NCI-H774 (cell line): ENCODE measurements at regions not wholly inside any gene's neighbourhood (a gene's known extent, or its start where the extent isn't known, plus 50 kb on each side); places are given as distances from the start of the nearest gene placed in this dataset.

ENCODE experiments used
- DNase-seq: peaks from one replicate; lab custom pipeline; 2025; lab: John Stamatoyannopoulos, UW

DNA sequence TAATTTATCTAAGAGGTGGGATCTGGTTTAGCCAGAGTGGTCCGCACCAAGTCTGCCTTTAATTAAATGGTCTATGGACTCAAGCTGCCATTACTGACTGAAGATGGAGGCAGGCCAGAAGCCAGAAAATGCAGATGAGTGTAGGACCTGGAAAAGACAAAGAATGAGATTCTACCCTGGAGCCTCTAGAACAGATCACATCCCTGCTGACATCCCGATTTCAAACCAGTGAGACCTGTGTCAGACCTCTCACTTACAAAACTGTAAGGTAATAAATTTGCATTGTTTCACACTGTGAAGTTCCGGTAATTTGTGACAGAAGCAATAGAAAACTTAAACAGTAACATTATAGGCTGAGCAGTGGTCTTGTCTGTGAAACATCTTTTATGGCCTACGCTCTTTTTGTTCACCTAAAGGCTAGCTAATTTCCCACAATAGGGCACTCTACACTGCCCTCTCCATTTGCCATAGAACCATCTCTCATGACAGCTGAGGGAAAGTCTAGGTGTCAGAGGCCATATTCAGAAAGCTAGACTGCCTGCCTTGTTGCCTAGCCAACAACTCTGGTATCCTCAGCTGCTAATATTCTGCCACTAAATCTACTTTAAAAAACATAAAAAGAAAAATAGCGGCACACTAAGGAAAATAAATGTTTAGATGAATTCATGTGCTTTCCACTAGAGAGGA is 1396.2 kb upstream of the PIK3C3 start:
- no peak for DNase-seq

DNA sequence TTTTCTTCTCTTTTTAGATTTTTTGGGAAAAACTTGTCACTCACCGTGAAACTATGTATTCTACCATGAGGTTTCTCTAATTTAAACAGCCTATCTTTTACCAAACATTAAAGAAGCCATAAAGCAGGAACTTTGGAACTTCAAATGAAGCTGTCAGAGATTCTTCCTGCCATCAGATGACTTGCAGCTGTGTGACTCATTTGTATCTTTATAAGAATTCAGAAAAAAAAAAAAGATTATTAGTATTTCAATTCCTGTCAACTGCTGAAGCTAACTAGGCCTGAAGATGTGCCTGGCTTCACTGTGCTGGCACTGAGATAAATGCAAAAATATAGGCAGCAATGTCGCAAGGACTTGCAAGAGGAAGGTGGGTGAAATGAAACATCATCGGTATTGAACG is 1399.1 kb upstream of the PIK3C3 start:
- DNase-seq, result no peak

- no peak for DNase-seq
Observed at GRCh38 chr18:40553029-40553428, 1402.0 kb upstream of the PIK3C3 start.

DNA sequence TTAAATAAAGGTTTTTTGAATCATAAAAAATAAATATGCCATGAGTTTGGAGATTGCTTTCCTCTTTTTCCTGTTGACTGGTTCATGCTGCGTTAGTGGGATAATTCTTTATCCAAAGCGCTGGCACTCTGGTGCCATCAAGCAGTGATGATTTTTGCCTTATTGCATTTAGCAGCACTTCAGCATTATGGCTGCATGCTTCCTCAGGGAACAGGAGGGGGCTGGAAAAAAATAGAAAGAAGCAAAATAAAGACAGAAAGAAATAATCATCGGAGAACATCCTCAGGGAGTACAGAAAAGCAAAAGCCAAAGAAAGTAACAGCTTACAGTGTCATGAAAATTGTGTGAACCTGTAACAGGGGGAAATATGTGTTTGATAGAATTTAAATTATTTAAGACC is 1408.2 kb upstream of the PIK3C3 start:
- no peak for DNase-seq

DNA sequence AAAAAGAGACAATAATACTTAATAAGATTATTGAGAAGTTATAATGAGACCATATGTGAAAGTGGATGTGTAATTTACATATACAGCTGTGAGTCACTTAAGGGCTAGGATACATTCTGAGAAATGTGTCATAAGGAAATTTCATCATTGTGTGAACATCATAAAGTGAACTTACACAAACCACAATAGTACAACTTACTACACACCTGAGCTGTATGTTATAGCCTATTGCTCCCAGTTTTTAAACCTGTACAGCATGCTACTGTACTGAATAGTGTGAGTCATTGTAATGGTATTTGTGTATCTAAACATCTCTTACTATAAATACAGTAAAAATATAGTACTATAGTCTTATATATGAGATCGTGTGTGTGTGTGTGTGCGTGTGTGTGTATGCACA is 1420.3 kb upstream of the PIK3C3 start:
- DNase-seq, result no peak

DNA sequence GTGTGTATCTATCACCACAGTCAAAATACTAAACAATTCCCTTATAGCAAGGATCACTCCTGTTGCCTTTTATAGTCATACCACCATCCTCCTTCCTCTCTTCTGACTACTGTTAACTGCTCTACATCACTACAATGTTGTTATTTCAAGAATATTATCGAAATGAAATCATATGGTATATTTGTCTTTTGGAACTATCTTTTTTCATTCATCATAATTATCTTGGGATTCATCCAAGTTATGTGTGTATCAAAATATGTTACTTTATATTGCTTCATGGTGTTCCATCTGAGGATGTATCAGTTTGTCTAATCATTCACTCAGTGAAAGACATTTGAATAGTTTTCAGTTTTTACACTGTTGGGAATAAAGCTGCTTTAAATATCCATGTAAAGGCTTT is 1423.0 kb upstream of the PIK3C3 start:
- DNase-seq, result no peak

- no peak for DNase-seq
Observed at GRCh38 chr18:40531051-40531450, 1424.0 kb upstream of the PIK3C3 start.

GRCh38 chr18:40529478-40529877 is 1425.6 kb upstream of the PIK3C3 start:
- no peak for DNase-seq

DNA sequence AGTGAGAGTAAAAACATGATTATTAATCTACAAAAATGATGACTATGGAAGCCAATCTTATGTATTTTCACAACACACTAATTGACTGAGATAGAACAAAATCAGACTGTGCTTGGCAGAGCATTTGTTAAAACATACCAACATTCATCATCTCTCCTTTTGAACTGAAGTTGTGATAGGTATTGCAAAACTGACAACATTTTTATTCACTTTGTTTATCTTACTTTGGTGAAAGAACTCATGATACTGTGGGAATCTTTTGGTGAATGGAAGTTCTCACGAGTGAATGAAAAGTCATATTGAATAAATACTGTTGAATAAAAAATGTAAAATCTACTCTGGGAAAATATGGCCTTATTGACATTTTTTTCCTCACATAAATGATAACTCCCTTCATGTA is 1430.2 kb upstream of the PIK3C3 start:
- DNase-seq, result no peak

- DNase-seq, result no peak
Observed at GRCh38 chr18:40523287-40523686, 1431.7 kb upstream of the PIK3C3 start.

GRCh38 chr18:40501026-40501425 is 1454.0 kb upstream of the PIK3C3 start:
- no peak for DNase-seq

DNA sequence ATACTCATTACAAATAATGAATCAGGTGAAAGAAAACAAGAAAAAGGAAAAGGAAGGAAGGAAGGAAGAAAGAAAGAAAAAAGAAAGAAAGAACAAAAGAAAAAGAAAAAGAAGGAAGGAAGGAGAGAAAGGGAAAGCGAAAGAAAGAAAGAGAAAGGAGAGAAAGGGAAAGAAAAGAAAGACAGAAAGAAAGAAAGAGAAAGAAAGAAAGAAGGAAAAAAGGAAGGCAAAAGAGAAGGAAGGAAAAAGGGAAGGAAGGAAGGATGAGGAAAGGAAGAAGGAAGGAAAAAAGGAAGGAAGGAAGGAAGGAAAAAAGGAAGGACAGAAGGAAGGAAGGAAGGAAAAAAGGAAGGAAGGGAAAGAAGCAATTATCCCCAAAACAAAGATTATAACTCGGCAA is 1460.4 kb upstream of the PIK3C3 start:
- DNase-seq, result no peak

- no peak for DNase-seq
Observed at GRCh38 chr18:40493316-40493715, 1461.7 kb upstream of the PIK3C3 start.

GRCh38 chr18:40489301-40489700 is 1465.7 kb upstream of the PIK3C3 start:
- no peak for DNase-seq

- DNase-seq, result no peak
Observed at GRCh38 chr18:40485318-40485717, 1469.7 kb upstream of the PIK3C3 start.

DNA sequence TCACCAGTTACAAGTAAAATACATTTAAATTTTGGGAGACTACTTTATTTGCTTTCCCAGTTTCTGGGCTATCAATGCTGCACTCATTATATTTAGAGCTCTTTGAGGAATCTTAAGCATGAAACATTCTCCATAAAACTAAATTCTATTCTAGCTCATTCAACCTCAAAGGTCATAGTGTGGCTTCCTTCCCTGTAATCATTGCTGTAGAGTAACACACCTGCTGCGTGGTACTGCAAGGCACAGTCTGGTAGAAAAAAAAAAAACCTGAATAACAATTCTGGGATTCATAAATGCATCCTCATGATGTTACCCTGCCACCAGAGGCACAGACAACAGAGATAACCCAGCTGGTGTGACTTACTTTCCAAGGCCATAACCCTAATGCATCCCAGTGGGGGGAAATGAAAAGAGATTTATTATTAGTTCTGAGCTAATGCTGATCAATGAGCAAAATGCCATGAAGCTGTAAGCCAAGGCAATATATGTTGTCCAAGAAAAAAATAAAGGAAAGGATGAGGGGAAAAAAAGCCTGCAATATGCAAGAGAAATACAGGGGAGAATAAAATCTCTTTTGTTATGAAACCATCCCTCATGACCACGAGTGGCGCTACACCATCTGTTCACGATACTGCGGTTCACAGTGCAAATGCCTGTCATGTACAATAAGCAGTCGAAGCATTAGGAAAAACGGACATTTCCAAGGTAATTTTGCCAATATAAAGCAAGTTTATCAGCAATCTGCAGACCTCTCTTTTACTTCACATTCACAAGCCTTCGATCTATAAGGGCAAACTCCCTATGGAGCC is 1481.6 kb upstream of the PIK3C3 start:
- DNase-seq, result no peak

GRCh38 chr18:40470723-40471122 is 1484.3 kb upstream of the PIK3C3 start:
- no peak for DNase-seq

DNA sequence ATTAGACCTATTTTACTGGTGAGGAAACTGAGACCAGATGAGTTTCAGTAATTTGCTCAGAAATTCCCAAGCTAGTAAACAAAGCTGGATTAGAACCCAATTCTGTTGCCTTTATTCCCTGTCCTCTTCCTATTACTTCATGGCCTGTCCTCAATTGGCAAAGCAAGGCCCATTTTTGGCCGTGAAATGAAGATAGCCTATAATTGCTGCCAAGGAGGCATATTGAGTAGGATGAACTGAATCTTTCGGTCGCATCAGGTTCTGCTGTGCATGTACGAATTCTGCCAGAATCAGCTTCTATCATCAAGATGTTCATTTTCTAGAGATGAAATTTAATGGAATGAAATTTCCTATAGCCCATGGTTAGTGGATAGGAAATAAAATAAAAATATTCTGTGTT is 1485.2 kb upstream of the PIK3C3 start:
- DNase-seq, result no peak

DNA sequence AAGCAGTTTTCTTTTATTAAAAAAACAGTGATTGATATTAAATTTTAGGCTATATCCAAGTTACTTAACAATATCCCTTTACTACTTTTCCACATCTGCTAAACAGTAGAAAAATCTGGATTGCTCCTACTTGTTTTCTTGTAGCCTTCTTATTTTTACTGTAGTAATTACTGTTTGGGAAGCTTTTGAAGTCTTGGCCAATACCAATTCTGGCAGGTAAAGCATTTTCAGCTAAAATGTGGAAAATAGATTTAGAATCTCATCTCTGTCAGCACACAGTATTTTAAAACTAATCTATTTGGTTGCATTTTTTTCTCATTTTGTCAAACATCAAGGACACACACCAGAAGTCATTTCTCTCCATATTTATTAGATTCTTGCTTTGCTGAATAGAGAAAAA is 1485.7 kb upstream of the PIK3C3 start:
- DNase-seq, result no peak

DNA sequence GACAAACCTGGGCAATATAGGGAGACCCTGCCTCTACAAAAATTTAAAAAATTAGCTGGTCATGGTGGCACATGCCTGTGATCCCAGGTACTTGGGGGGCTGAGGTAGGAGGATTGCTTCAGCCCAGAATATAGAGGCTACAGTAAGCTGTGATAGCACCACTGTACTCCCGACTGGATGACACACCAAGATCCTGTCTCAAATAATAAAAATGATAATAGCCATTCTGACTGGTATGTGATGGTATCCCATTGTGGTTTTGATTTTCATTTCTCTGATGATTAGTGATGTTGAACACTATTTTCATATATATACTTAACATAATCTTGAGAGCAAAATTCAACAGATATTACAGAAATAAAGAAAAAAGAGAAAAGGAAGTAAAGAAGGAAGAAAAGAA is 1491.0 kb upstream of the PIK3C3 start:
- no peak for DNase-seq

- no peak for DNase-seq
Observed at GRCh38 chr18:40453903-40454302, 1501.1 kb upstream of the PIK3C3 start.

DNA sequence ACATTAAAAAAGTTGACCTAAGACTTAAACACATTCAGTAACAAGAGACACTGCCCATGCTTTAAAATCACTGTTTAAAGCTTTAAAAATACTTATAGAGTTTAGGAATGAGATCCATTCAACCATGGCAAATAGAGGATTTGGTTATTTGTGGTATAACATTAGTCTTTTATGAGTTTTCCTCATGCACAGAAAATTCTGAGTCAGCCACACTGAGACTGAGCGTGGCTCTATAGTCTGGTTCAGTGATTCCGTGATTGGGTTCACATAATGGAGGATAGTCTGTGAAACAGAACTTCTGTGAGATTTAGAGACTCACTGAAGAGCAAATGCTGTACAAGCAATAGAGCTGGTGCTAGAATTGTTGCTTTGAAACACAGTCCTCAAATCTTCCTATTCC is 1502.4 kb upstream of the PIK3C3 start:
- no peak for DNase-seq

DNA sequence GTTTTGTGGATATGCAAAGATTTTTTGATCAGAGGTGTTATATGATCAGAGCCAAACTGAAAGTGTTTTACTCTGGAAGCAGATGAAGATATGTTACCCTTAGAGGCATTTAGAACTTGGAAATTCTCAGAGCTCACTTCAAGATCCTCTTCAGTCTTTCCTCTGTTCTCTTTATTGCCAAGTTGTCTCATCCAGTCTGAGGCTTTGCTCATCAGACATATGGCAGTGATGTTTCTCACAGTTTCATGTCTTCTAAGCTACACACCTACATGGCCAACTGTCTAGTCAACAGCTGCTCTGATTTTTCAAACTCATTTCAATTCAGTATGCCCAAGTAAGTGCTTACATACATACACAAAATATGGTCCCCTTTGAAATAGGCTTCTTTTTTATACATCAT is 1504.3 kb upstream of the PIK3C3 start:
- DNase-seq, result no peak

- DNase-seq, result no peak
Observed at GRCh38 chr18:40447820-40448219, 1507.2 kb upstream of the PIK3C3 start.
